ENCODE measurements at regions not wholly inside any gene's neighbourhood (a gene's known extent, or its start where the extent isn't known, plus 50 kb on each side); places are given as distances from the start of the nearest gene placed in this dataset.

- ChIA-PET CTCF (no interaction called here), POLR2A (no interaction called here)
- no peak for TF ChIP-seq ARNT (IDR thresholded peaks at IDR 0.05)
- TF ChIP-seq PKNOX1 (IDR thresholded peaks at IDR 0.05): no peak
- TF ChIP-seq NFRKB (IDR thresholded peaks at IDR 0.05): no peak
- TF ChIP-seq ELF4 (IDR thresholded peaks at IDR 0.05): no peak
- TF ChIP-seq CTBP1 (IDR thresholded peaks at IDR 0.05; ENCODE audit: borderline replicate concordance): no peak
- TF ChIP-seq FOXM1 (IDR thresholded peaks at IDR 0.05; ENCODE audit: borderline replicate concordance): no peak
- TF ChIP-seq FOXK2 (IDR thresholded peaks at IDR 0.05): no peak
- TF ChIP-seq HDGF (IDR thresholded peaks at IDR 0.05; ENCODE audit: borderline replicate concordance): no peak
- no peak for TF ChIP-seq TARDBP (IDR thresholded peaks at IDR 0.05)
- no peak for TF ChIP-seq SUZ12 (IDR thresholded peaks at IDR 0.05)
- no peak for TF ChIP-seq ZNF384 (IDR thresholded peaks at IDR 0.05)
- no peak for TF ChIP-seq L3MBTL2 (conservative IDR thresholded peaks at IDR 0.05)
- no peak for TF ChIP-seq BHLHE40 (IDR thresholded peaks at IDR 0.05; ENCODE audit: borderline replicate concordance)
- no peak for TF ChIP-seq SP1 (IDR thresholded peaks at IDR 0.05)
- TF ChIP-seq FOXA1 (IDR thresholded peaks at IDR 0.05): no peak
- TF ChIP-seq LEF1 (IDR thresholded peaks at IDR 0.05; ENCODE audit: borderline replicate concordance): no peak
- DNase-seq (ENCODE audit: extremely low spot score): no peak
Measured at GRCh38 chr14:53766601-53767000, 190.0 kb downstream of the BMP4 start.

- no peak for DNase-seq (ENCODE audit: extremely low spot score)
- POLR2A ChIA-PET: no interaction called here
- CTCF ChIA-PET: no interaction called here
- TF ChIP-seq PKNOX1 (IDR thresholded peaks at IDR 0.05): no peak
- TF ChIP-seq SUZ12 (IDR thresholded peaks at IDR 0.05): no peak
- TF ChIP-seq ZNF384 (IDR thresholded peaks at IDR 0.05): no peak
- no peak for TF ChIP-seq NFRKB (IDR thresholded peaks at IDR 0.05)
- TF ChIP-seq FOXA1 (IDR thresholded peaks at IDR 0.05): no peak
- TF ChIP-seq LEF1 (IDR thresholded peaks at IDR 0.05; ENCODE audit: borderline replicate concordance): no peak
- no peak for TF ChIP-seq TARDBP (IDR thresholded peaks at IDR 0.05)
- no peak for TF ChIP-seq ARNT (IDR thresholded peaks at IDR 0.05)
- TF ChIP-seq FOXK2 (IDR thresholded peaks at IDR 0.05): no peak
- TF ChIP-seq SP1 (IDR thresholded peaks at IDR 0.05): no peak
Measured at GRCh38 chr14:53766106-53766505, 190.5 kb downstream of the BMP4 start.

- CTCF ChIA-PET: no interaction called here
- POLR2A ChIA-PET: no interaction called here
- TF ChIP-seq ARNT (IDR thresholded peaks at IDR 0.05): no peak
- TF ChIP-seq FOXA1 (IDR thresholded peaks at IDR 0.05): no peak
- no peak for TF ChIP-seq SUZ12 (IDR thresholded peaks at IDR 0.05)
- no peak for TF ChIP-seq CTBP1 (IDR thresholded peaks at IDR 0.05; ENCODE audit: borderline replicate concordance)
- no peak for TF ChIP-seq FOXK2 (IDR thresholded peaks at IDR 0.05)
- no peak for TF ChIP-seq PKNOX1 (IDR thresholded peaks at IDR 0.05)
- no peak for TF ChIP-seq L3MBTL2 (conservative IDR thresholded peaks at IDR 0.05)
- TF ChIP-seq NFRKB (IDR thresholded peaks at IDR 0.05): no peak
- TF ChIP-seq HDGF (IDR thresholded peaks at IDR 0.05; ENCODE audit: borderline replicate concordance): no peak
- TF ChIP-seq FOXM1 (IDR thresholded peaks at IDR 0.05; ENCODE audit: borderline replicate concordance): no peak
- no peak for TF ChIP-seq BHLHE40 (IDR thresholded peaks at IDR 0.05; ENCODE audit: borderline replicate concordance)
- TF ChIP-seq LEF1 (IDR thresholded peaks at IDR 0.05; ENCODE audit: borderline replicate concordance): no peak
- TF ChIP-seq TARDBP (IDR thresholded peaks at IDR 0.05): no peak
- TF ChIP-seq ELF4 (IDR thresholded peaks at IDR 0.05): no peak
- TF ChIP-seq ZNF384 (IDR thresholded peaks at IDR 0.05): no peak
- TF ChIP-seq SP1 (IDR thresholded peaks at IDR 0.05): no peak
- no peak for DNase-seq (ENCODE audit: extremely low spot score)
Measured at GRCh38 chr14:53764846-53765245, 191.8 kb downstream of the BMP4 start.

- ChIA-PET POLR2A (no interaction called here), CTCF (no interaction called here)
- TF ChIP-seq PKNOX1 (IDR thresholded peaks at IDR 0.05) (no peak), SUZ12 (IDR thresholded peaks at IDR 0.05) (no peak), ARNT (IDR thresholded peaks at IDR 0.05) (no peak), TARDBP (IDR thresholded peaks at IDR 0.05) (no peak), BHLHE40 (IDR thresholded peaks at IDR 0.05; ENCODE audit: borderline replicate concordance) (no peak)
- no peak for DNase-seq (ENCODE audit: extremely low spot score)
Measured at GRCh38 chr14:53758141-53758540, 198.5 kb downstream of the BMP4 start.

GRCh38 chr14:53757732-53758131 is 198.9 kb downstream of the BMP4 start:
- ChIA-PET POLR2A (no interaction called here), CTCF (no interaction called here)
- TF ChIP-seq ZNF384 (IDR thresholded peaks at IDR 0.05): no peak
- TF ChIP-seq FOXK2 (IDR thresholded peaks at IDR 0.05): no peak
- no peak for TF ChIP-seq SUZ12 (IDR thresholded peaks at IDR 0.05)
- TF ChIP-seq HDGF (IDR thresholded peaks at IDR 0.05; ENCODE audit: borderline replicate concordance): no peak
- no peak for TF ChIP-seq LEF1 (IDR thresholded peaks at IDR 0.05; ENCODE audit: borderline replicate concordance)
- TF ChIP-seq ELF4 (IDR thresholded peaks at IDR 0.05): no peak
- TF ChIP-seq FOXA1 (IDR thresholded peaks at IDR 0.05): no peak
- TF ChIP-seq TARDBP (IDR thresholded peaks at IDR 0.05): no peak
- TF ChIP-seq PKNOX1 (IDR thresholded peaks at IDR 0.05): no peak
- no peak for TF ChIP-seq BHLHE40 (IDR thresholded peaks at IDR 0.05; ENCODE audit: borderline replicate concordance)
- no peak for TF ChIP-seq L3MBTL2 (conservative IDR thresholded peaks at IDR 0.05)
- no peak for TF ChIP-seq SP1 (IDR thresholded peaks at IDR 0.05)
- no peak for DNase-seq (ENCODE audit: extremely low spot score)

Data from HEK293T (cell line).